Vagina (tissue), 2 donors: ENCODE measurements at regions not wholly inside any gene's neighbourhood (a gene's known extent, or its start where the extent isn't known, plus 50 kb on each side); places are given as distances from the start of the nearest gene placed in this dataset.
"Not testable (repeated sequence)": the region's sequence is repeated elsewhere in the genome, so short reads cannot be mapped to it uniquely, and the experiment has no call there.

Experiments
- DNase-seq, 2 donors: peaks; one replicate each; pipeline ENCODE4 v3.0.0-alpha.2; 2017; ENCODE audit errors: extremely low spot score in 2 of 2
- H3K27ac ChIP-seq: fragments of 200-600 bp; sonication (generic); one replicate; pipeline ENCODE4 v1.5.1; 2019
- H3K27me3 ChIP-seq: fragments of 200-600 bp; sonication (generic); one replicate; pipeline ENCODE4 v1.5.1; 2019
- H3K36me3 ChIP-seq, 2 donors: fragments of 200-600 bp; sonication (generic); one replicate each; pipeline ENCODE4 v1.5.1; 2017 to 2019
- H3K4me1 ChIP-seq: fragments of 200-600 bp; sonication (generic); one replicate; pipeline ENCODE4 v1.5.1; 2019
- H3K4me3 ChIP-seq, 2 donors: fragments of 200-600 bp; sonication (generic); 1 replicate in 1 of 2; 2 replicates in 1 of 2; pipeline ENCODE4 v1.5.1; 2016 to 2019
- H3K9me3 ChIP-seq: fragments of 200-600 bp; sonication (generic); one replicate; pipeline ENCODE4 v1.5.1; 2019
- POLR2A ChIP-seq, 2 donors: fragments of 450-650 bp; IDR thresholded peaks; one replicate each; pipeline ENCODE4 v1.6.1; 2017; ENCODE audit warnings: antibody characterized with exemption in 2 of 2, mild to moderate bottlenecking in 2 of 2, moderate library complexity in 2 of 2
- POLR2AphosphoS5 ChIP-seq, 2 donors: sonication (generic); formaldehyde crosslinking; IDR thresholded peaks; one replicate each; pipeline ENCODE4 v1.9.0; 2017; ENCODE audit warnings: antibody characterized with exemption in 2 of 2, mild to moderate bottlenecking in 2 of 2, low read depth in 1 of 2; ENCODE audit not compliant: insufficient read depth in 1 of 2
- intact Hi-C: fragments of 100-400 bp; cut with DNase I; formaldehyde crosslinking; loops from one replicate; pipeline ENCODE4 v1.15.1; 2023
- TF ChIP-seq, protein P1 (sequence below), 3 experiments: fragments of 450-650 bp in 2 of 3; fragments of 200-600 bp in 1 of 3; sonication (generic) in 1 of 3; IDR thresholded peaks; one replicate each; pipeline ENCODE4 v1.5.1; 2017 to 2019; ENCODE audit warnings: antibody characterized with exemption in 3 of 3, mild to moderate bottlenecking in 2 of 3, moderate library complexity in 2 of 3

DNA sequence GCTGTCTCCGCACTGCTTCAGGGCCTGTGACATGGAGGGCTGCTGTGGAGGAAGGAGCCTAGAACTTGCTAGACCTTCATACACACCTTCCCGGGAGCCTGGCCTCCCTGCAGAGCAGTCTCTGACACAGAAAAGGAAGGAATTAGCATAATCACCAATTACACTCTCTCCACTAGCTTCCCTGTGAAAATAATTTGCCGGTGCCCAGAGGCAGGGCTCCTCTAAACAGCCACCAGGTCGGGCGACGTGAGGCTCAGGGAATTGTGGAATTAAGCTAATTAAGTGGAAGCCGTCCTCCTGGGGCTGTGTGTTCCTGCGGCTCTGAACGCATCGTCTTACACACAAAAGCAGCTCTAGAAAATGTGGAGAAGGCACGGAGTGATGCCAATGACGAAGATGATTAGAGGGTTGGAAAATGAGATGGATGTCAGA, 82.6 kb downstream of the NENF start:
- DNase-seq: no peak
- TF ChIP-seq, protein P1, sequence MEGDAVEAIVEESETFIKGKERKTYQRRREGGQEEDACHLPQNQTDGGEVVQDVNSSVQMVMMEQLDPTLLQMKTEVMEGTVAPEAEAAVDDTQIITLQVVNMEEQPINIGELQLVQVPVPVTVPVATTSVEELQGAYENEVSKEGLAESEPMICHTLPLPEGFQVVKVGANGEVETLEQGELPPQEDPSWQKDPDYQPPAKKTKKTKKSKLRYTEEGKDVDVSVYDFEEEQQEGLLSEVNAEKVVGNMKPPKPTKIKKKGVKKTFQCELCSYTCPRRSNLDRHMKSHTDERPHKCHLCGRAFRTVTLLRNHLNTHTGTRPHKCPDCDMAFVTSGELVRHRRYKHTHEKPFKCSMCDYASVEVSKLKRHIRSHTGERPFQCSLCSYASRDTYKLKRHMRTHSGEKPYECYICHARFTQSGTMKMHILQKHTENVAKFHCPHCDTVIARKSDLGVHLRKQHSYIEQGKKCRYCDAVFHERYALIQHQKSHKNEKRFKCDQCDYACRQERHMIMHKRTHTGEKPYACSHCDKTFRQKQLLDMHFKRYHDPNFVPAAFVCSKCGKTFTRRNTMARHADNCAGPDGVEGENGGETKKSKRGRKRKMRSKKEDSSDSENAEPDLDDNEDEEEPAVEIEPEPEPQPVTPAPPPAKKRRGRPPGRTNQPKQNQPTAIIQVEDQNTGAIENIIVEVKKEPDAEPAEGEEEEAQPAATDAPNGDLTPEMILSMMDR (IDR thresholded peaks at IDR 0.05): no peak
- TF ChIP-seq POLR2AphosphoS5 (IDR thresholded peaks at IDR 0.05; ENCODE audit: insufficient read depth in 1 of 2, low read depth in 1 of 2): no peak
- TF ChIP-seq POLR2A (IDR thresholded peaks at IDR 0.05): no peak
- Histone ChIP-seq H3K36me3 (no peaks in the 10 kb centered on the region), H3K27me3 (peaks cover 5% of the 10 kb centered on the region), H3K4me3 (no peak overlapping the region), H3K27ac (no peak overlapping the region), H3K4me1 (peaks cover 17% of the 10 kb centered on the region), H3K9me3 (no peaks in the 10 kb centered on the region)
- intact Hi-C loops: no loop called here

DNA sequence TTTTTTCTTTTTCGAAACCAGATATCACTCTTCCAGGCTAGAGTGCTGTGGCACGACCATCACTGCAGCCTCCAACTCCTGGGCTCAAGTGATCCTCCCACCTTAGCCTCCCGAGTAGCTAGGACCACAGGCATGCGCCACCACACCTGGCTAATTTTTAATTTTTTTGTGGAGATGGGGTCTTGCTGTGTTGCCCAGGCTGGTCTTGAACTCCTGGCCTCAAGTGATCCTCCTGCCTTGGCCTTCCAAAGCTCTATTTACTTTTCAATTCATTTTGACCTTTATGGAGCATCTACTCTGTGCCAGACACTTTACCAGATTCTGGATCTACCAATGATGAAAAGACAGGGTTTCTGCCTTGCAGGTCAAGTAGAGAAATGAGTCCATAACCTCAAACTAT, 83.3 kb downstream of the NENF start:
- H3K4me1 ChIP-seq: peaks cover 17% of the 10 kb centered on the region
- H3K36me3 ChIP-seq, intact Hi-C loops, H3K9me3 ChIP-seq, H3K4me3 ChIP-seq, DNase-seq, H3K27ac ChIP-seq, H3K27me3 ChIP-seq: not testable (repeated sequence)

DNA sequence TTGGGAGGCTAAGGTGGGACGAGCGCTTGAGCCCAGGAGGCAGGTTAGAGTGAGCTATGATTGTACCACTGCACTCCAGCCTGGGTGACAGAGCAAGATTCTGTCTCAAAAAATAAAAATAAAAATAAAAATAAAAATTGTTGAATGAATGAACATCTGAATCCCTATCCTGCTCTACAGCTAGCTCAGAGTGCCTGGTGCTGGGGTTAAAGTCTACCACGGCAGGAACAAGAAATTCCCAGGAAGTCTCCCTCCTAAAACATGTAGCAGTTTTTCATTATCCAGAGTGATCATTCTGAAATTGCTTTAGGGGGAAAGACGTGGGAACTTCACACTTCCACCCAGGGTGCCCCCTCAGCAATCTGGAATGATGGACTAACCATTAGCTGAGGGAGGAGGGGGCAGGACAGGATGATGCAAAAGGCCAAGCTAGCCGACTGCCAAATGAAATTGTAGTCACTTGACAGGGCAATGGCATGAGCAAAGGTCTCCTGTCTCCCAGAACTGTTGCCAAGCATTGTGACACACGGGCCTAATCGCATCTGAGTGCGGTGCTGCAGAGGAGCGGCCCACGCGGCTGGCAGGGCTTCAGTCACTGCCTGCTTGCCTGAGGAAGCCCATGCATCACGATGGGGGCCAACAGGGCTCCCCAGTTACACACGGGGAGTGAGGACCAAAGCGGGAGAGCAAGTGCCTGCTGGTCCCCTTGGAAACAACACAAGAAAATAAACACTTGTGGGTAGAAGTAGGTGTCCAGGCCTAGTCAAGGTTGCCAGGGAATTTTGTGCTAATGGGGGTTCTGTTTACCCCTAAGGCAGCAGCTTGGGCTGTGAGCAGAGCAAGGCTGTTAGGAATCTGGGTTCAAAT, 85.7 kb downstream of the NENF start:
- H3K27me3 ChIP-seq: peaks cover 5% of the 10 kb centered on the region
- intact Hi-C loops: no loop called here
- no peaks in the 10 kb centered on the region for H3K9me3 ChIP-seq
- no peak overlapping the region for H3K27ac ChIP-seq
- DNase-seq: no peak
- TF ChIP-seq POLR2A (IDR thresholded peaks at IDR 0.05): no peak
- TF ChIP-seq POLR2AphosphoS5 (IDR thresholded peaks at IDR 0.05; ENCODE audit: insufficient read depth in 1 of 2, low read depth in 1 of 2): no peak
- TF ChIP-seq, protein P1 (IDR thresholded peaks at IDR 0.05): no peak
- H3K4me3 ChIP-seq: no peak overlapping the region
- no peaks in the 10 kb centered on the region for H3K36me3 ChIP-seq
- H3K4me1 ChIP-seq: peaks cover 17% of the 10 kb centered on the region

DNA sequence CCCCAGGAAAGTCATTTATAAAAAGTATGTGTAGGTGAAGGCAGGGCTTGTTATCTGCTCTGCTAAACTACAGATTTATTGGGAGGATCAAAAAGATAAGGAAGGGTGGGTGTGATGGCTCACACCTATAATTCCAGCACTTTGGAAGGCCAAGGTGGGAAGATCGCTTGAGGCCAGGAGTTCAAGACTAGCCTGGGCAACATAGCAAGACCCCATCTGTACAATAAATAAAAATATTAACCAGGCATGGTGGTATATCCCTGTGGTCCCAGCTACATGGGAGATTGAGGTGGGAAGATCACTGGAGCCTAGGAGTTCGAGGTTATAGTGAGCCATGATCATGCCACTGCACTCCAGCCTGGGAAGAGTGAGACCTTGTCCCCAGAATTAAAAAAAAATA, 86.4 kb downstream of the NENF start:
- Histone ChIP-seq H3K27me3 (peaks cover 2% of the 10 kb centered on the region), H3K4me1 (peaks cover 12% of the 10 kb centered on the region), H3K36me3 (no peaks in the 10 kb centered on the region), H3K9me3 (no peaks in the 10 kb centered on the region), H3K27ac (no peak overlapping the region), H3K4me3 (no peak overlapping the region)
- TF ChIP-seq POLR2AphosphoS5 (IDR thresholded peaks at IDR 0.05; ENCODE audit: insufficient read depth in 1 of 2, low read depth in 1 of 2) (no peak), POLR2A (IDR thresholded peaks at IDR 0.05) (no peak)
- TF ChIP-seq, protein P1 (IDR thresholded peaks at IDR 0.05): no peak
- DNase-seq: no peak
- intact Hi-C loops: no loop called here

DNA sequence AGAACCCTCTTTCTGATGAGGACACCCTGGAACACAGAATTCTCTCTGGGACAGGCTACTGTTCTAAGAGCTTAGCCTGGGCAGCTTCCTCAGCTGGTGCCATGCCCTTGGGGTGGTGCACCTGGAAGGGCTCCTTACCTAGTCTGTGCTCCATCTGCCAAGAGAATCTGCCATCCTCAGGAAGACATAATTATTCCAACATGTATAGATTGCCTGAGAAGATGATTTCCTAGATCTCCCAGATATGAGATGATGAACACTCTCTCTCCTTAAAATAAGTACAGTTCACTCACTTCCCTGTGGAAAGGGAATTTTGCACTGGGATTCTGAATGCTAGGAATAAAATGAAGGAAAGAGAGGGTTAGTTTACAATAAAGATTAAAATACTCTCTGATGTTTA, 87.6 kb downstream of the NENF start:
- TF ChIP-seq POLR2A (IDR thresholded peaks at IDR 0.05) (no peak), POLR2AphosphoS5 (IDR thresholded peaks at IDR 0.05; ENCODE audit: insufficient read depth in 1 of 2, low read depth in 1 of 2) (no peak)
- TF ChIP-seq, protein P1 (IDR thresholded peaks at IDR 0.05): no peak
- Histone ChIP-seq H3K27me3 (no peaks in the 10 kb centered on the region), H3K4me3 (no peak overlapping the region), H3K36me3 (no peaks in the 10 kb centered on the region), H3K27ac (no peak overlapping the region), H3K4me1 (peaks cover under 1% of the 10 kb centered on the region), H3K9me3 (no peaks in the 10 kb centered on the region)
- DNase-seq: no peak
- intact Hi-C loops: no loop called here
